Panc1 (cell line): ENCODE measurements at regions not wholly inside any gene's neighbourhood (a gene's known extent, or its start where the extent isn't known, plus 50 kb on each side); places are given as distances from the start of the nearest gene placed in this dataset.

Experiments
- ATAC-seq: fragments of 200-7000 bp; cut with Tn5 transposase; 2 replicates; pipeline ENCODE4 v1.9.1; 2020; ENCODE audit warnings: mild to moderate bottlenecking, moderate library complexity
- BruUV-seq: library from RNA; stranded (reverse); fragments of 400-500 nt; replicated peaks from 2 replicates; lab custom pipeline; 2021; lab: Mats Ljungman, UMichigan
- CTCF ChIA-PET: fragments of 300-600 bp; sonication (Branson Sonifier 250); formaldehyde crosslinking; loops from one replicate; lab custom pipeline; 2022; ENCODE audit warnings: antibody characterized with exemption; lab: Charles Lee
- POLR2A ChIA-PET: fragments of 300-600 bp; sonication (Branson Sonifier 250); formaldehyde crosslinking; loops from one replicate; lab custom pipeline; 2022; ENCODE audit warnings: antibody characterized with exemption; lab: Charles Lee
- DNase-seq: peaks from one replicate; pipeline ENCODE4 v3.0.0-alpha.2; 2010; ENCODE audit warnings: low read depth, low spot score
- H3K27ac ChIP-seq: 2 replicates; pipeline ENCODE4 v1.5.1; 2011; ENCODE audit warnings: mild to moderate bottlenecking, low read length, inconsistent platforms
- H3K27me3 ChIP-seq: fragments of 200-500 bp; sonication (Bioruptor generic); 2 replicates; pipeline ENCODE4 v1.6.0; 2014; ENCODE audit warnings: low read length, inconsistent platforms; ENCODE audit not compliant: control insufficient read depth, insufficient read depth
- H3K36me3 ChIP-seq: fragments of 200-500 bp; sonication (Bioruptor generic); 2 replicates; pipeline ENCODE4 v1.5.1; 2014; ENCODE audit warnings: inconsistent platforms, mild to moderate bottlenecking, low read length, moderate library complexity; ENCODE audit not compliant: control insufficient read depth, insufficient read depth
- H3K4me1 ChIP-seq: 2 replicates; pipeline ENCODE4 v1.5.1; 2011; ENCODE audit warnings: inconsistent platforms, mild to moderate bottlenecking, low read length, moderate library complexity; ENCODE audit not compliant: control insufficient read depth, insufficient read depth
- H3K4me3 ChIP-seq, 2 experiments: 2 replicates each; pipeline ENCODE4 v1.5.1; 2011 to 2012; ENCODE audit warnings: low read depth in 2 of 2, low read length in 2 of 2, mild to moderate bottlenecking in 2 of 2, inconsistent platforms in 1 of 2, moderate library complexity in 1 of 2
- H3K9me3 ChIP-seq: fragments of 200-500 bp; sonication (Bioruptor generic); 2 replicates; pipeline ENCODE4 v1.5.1; 2014; ENCODE audit warnings: low read depth, mild to moderate bottlenecking, inconsistent platforms, low read length, moderate library complexity; ENCODE audit not compliant: control insufficient read depth, insufficient read depth
- POLR2AphosphoS5 ChIP-seq: IDR thresholded peaks from 2 replicates; pipeline ENCODE4 v1.6.1; 2012; ENCODE audit warnings: mild to moderate bottlenecking, low read depth, low read length, moderate library complexity
- REST ChIP-seq, 2 experiments: IDR thresholded peaks; 2 replicates each; pipeline ENCODE4 v1.6.1; 2011 to 2012; ENCODE audit warnings: low read depth in 2 of 2, control low read depth in 1 of 2, low read length in 1 of 2, mild to moderate bottlenecking in 1 of 2, moderate library complexity in 1 of 2; ENCODE audit not compliant: insufficient read depth in 1 of 2
- SIN3A ChIP-seq: IDR thresholded peaks from 2 replicates; pipeline ENCODE4 v1.6.1; 2012; ENCODE audit warnings: low read depth, mild to moderate bottlenecking, low read length, moderate library complexity, borderline replicate concordance; ENCODE audit not compliant: insufficient read depth
- TCF7L2 ChIP-seq: IDR thresholded peaks from 2 replicates; pipeline ENCODE4 v1.6.1; 2011; ENCODE audit warnings: mild to moderate bottlenecking, low read depth, low read length, inconsistent platforms
- in situ Hi-C: cut with HindIII; loops from 2 replicates; pipeline ENCODE4 v1.10.0; 2016; ENCODE audit warnings: low sequenced_read_pairs, low pct_unique_long_range_greater_than_20kb
- intact Hi-C: fragments of 100-400 bp; cut with micrococcal nuclease; formaldehyde crosslinking; loops from one replicate; pipeline ENCODE4 v1.10.0; 2022; ENCODE audit not compliant: unreplicated experiment
- TF ChIP-seq, protein P1 (sequence below): fragments of 450-650 bp; IDR thresholded peaks from 2 replicates; pipeline ENCODE4 v1.5.1; 2017; ENCODE audit warnings: mild to moderate bottlenecking

DNA sequence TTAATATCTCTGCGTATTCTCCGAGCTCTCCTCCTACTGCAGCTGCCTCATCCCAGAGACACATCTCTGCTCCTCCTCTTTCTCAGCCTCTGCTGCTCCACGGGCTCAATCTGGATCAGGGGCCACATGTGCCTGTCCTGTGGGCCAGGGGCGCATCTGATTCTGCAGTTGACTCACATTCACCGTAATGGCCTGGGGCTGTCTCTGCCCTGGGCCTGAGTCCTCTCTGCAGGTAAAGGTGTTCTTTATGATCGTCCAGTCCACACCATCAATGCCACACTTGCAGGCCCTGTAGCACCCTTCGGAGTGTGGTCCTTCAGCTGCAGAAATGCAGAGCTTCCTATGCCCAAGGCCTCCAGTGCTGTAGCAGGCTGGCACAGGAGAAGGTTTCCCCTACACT lies 154.5 kb downstream of the OAT start:
- Histone ChIP-seq H3K27ac (no peak overlapping the region), H3K36me3 (no peaks in the 10 kb centered on the region), H3K4me3 (no peak overlapping the region), H3K27me3 (no peaks in the 10 kb centered on the region), H3K9me3 (no peaks in the 10 kb centered on the region), H3K4me1 (no peaks in the 10 kb centered on the region)
- intact Hi-C loops (no loop called here), in situ Hi-C loops (no loop called here)
- no peak for ATAC-seq
- BruUV-seq, result no TSS peak
- TF ChIP-seq, protein P1, sequence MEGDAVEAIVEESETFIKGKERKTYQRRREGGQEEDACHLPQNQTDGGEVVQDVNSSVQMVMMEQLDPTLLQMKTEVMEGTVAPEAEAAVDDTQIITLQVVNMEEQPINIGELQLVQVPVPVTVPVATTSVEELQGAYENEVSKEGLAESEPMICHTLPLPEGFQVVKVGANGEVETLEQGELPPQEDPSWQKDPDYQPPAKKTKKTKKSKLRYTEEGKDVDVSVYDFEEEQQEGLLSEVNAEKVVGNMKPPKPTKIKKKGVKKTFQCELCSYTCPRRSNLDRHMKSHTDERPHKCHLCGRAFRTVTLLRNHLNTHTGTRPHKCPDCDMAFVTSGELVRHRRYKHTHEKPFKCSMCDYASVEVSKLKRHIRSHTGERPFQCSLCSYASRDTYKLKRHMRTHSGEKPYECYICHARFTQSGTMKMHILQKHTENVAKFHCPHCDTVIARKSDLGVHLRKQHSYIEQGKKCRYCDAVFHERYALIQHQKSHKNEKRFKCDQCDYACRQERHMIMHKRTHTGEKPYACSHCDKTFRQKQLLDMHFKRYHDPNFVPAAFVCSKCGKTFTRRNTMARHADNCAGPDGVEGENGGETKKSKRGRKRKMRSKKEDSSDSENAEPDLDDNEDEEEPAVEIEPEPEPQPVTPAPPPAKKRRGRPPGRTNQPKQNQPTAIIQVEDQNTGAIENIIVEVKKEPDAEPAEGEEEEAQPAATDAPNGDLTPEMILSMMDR, result no peak
- TF ChIP-seq POLR2AphosphoS5 (no peak), SIN3A (no peak), TCF7L2 (no peak), REST (IDR thresholded peaks at IDR 0.05; ENCODE audit: insufficient read depth in 1 of 2, low read depth in 2 of 2, low read length in 1 of 2) (no peak)
- POLR2A ChIA-PET, result no interaction called here
- CTCF ChIA-PET, result no interaction called here
- no peak for DNase-seq

GRCh38 chr10:124263726-124264125 lies 155.0 kb downstream of the OAT start:
- intact Hi-C loops, result no loop called here
- no TSS peak for BruUV-seq
- Histone ChIP-seq H3K4me3 (no peak overlapping the region), H3K27me3 (no peaks in the 10 kb centered on the region), H3K4me1 (no peaks in the 10 kb centered on the region), H3K9me3 (no peaks in the 10 kb centered on the region), H3K36me3 (no peaks in the 10 kb centered on the region), H3K27ac (no peak overlapping the region)
- in situ Hi-C loops, result no loop called here
- no peak for TF ChIP-seq POLR2AphosphoS5
- TF ChIP-seq, protein P1, result no peak
- TF ChIP-seq SIN3A, result no peak
- TF ChIP-seq TCF7L2, result no peak
- no peak for TF ChIP-seq REST (IDR thresholded peaks at IDR 0.05; ENCODE audit: insufficient read depth in 1 of 2, low read depth in 2 of 2, low read length in 1 of 2)
- DNase-seq (no peak), ATAC-seq (no peak)
- CTCF ChIA-PET, result no interaction called here
- POLR2A ChIA-PET, result no interaction called here
